ENCODE measurements at regions not wholly inside any gene's neighbourhood (a gene's known extent, or its start where the extent isn't known, plus 50 kb on each side); places are given as distances from the start of the nearest gene placed in this dataset.
A peak's percentile ranks its signal among the peaks of the same experiment; 100 is the strongest.

- WGBS (ENCODE audit: low lambda C conversion rate): 76% methylated on average over 7 of the region's 7 CpGs
- CTCF ChIA-PET: no interaction called here
- no peak overlapping the region for H3K4me2 ChIP-seq
- H3K27me3 ChIP-seq (ENCODE audit: insufficient read depth): no peaks in the 10 kb centered on the region
- peaks cover 14% of the 10 kb centered on the region for H3F3A ChIP-seq (replicated peaks; ENCODE audit: insufficient read depth)
- H3K9me3 ChIP-seq: no peaks in the 10 kb centered on the region
- no peaks in the 10 kb centered on the region for H3K9me2 ChIP-seq
- H3K36me3 ChIP-seq (replicated peaks in 1 of 2; ENCODE audit: control insufficient read depth in 1 of 2, insufficient read depth in 2 of 2, low read length in 1 of 2): no peaks in the 10 kb centered on the region
- no peaks in the 10 kb centered on the region for H3K79me2 ChIP-seq (ENCODE audit: insufficient read depth)
- H2AFZ ChIP-seq (ENCODE audit: low read depth): peak overlapping the region; percentile 21
- POLR2A ChIA-PET: no interaction called here
- no peak overlapping the region for H3K9ac ChIP-seq
- no peak overlapping the region for H3K4me3 ChIP-seq (ENCODE audit: low read depth in 2 of 2, low read length in 1 of 2)
- TF ChIP-seq TEAD4 (IDR thresholded peaks at IDR 0.05; ENCODE audit: borderline replicate concordance, insufficient read depth) (no peak), PBX3 (IDR thresholded peaks at IDR 0.05) (no peak), NFIC (IDR thresholded peaks at IDR 0.05; ENCODE audit: borderline replicate concordance) (no peak), MEF2A (IDR thresholded peaks at IDR 0.05; ENCODE audit: borderline replicate concordance, low read depth) (no peak), EZH2phosphoT487 (IDR thresholded peaks at IDR 0.05; ENCODE audit: borderline replicate concordance, low read depth) (no peak), ZBTB33 (IDR thresholded peaks at IDR 0.05; ENCODE audit: borderline replicate concordance, low read depth) (no peak), YY1 (IDR thresholded peaks at IDR 0.05; ENCODE audit: low read depth) (no peak), NRF1 (IDR thresholded peaks at IDR 0.05; ENCODE audit: low read depth, low read length) (no peak), RFX5 (IDR thresholded peaks at IDR 0.05; ENCODE audit: low read length) (no peak), JUND (IDR thresholded peaks at IDR 0.05) (no peak), RXRA (IDR thresholded peaks at IDR 0.05; ENCODE audit: borderline replicate concordance, low read depth) (no peak), RCOR1 (IDR thresholded peaks at IDR 0.05; ENCODE audit: low read length) (no peak)
- peak; percentile 12 for DNase-seq
- no peak overlapping the region for H3K27ac ChIP-seq (ENCODE audit: low read depth in 2 of 2, low read length in 1 of 2)
- peaks cover 9 to 29% of the 10 kb centered on the region in 2 experiments; a peak in 3 of 4 replicates for H3K4me1 ChIP-seq (ENCODE audit: control insufficient read depth in 1 of 2, insufficient read depth in 2 of 2, low read depth in 1 of 2, low read length in 1 of 2)
- H4K20me1 ChIP-seq (ENCODE audit: insufficient read depth): no peaks in the 10 kb centered on the region
These were observed 86.4 kb upstream of the RUNX1 start for GRCh38 chr21:35135481-35135880.

GRCh38 chr21:35134309-35134708 is 85.2 kb upstream of the RUNX1 start:
- peaks cover 9 to 29% of the 10 kb centered on the region in 2 experiments; a peak in 3 of 4 replicates for H3K4me1 ChIP-seq (ENCODE audit: control insufficient read depth in 1 of 2, insufficient read depth in 2 of 2, low read depth in 1 of 2, low read length in 1 of 2)
- H3K4me3 ChIP-seq (ENCODE audit: low read depth in 2 of 2, low read length in 1 of 2): no peak overlapping the region
- H3K27ac ChIP-seq (ENCODE audit: low read depth in 2 of 2, low read length in 1 of 2): no peak overlapping the region
- H3K9ac ChIP-seq: no peak overlapping the region
- H3K4me2 ChIP-seq: no peak overlapping the region
- 81% methylated on average over 2 of the region's 2 CpGs for WGBS (ENCODE audit: low lambda C conversion rate)
- H3K79me2 ChIP-seq (ENCODE audit: insufficient read depth): no peaks in the 10 kb centered on the region
- CTCF ChIA-PET: no interaction called here
- H4K20me1 ChIP-seq (ENCODE audit: insufficient read depth): no peaks in the 10 kb centered on the region
- H3K36me3 ChIP-seq (replicated peaks in 1 of 2; ENCODE audit: control insufficient read depth in 1 of 2, insufficient read depth in 2 of 2, low read length in 1 of 2): no peaks in the 10 kb centered on the region
- H3K9me3 ChIP-seq: no peaks in the 10 kb centered on the region
- POLR2A ChIA-PET: no interaction called here
- no peak for DNase-seq
- H2AFZ ChIP-seq (ENCODE audit: low read depth): no peak overlapping the region
- no peaks in the 10 kb centered on the region for H3K9me2 ChIP-seq
- H3F3A ChIP-seq (replicated peaks; ENCODE audit: insufficient read depth): peaks cover 9% of the 10 kb centered on the region
- no peaks in the 10 kb centered on the region for H3K27me3 ChIP-seq (ENCODE audit: insufficient read depth)
- TF ChIP-seq MXI1 (IDR thresholded peaks at IDR 0.05; ENCODE audit: low read depth, low read length): no peak

Measured in SK-N-SH (cell line).